ENCODE measurements at regions not wholly inside any gene's neighbourhood (a gene's known extent, or its start where the extent isn't known, plus 50 kb on each side); places are given as distances from the start of the nearest gene placed in this dataset.

- Mint-ChIP-seq H3K4me3 (ENCODE audit: unreplicated experiment) (no peak overlapping the region), H3K27me3 (ENCODE audit: unreplicated experiment) (peaks cover 1% of the 10 kb centered on the region), H3K4me1 (ENCODE audit: low read depth, unreplicated experiment) (no peaks in the 10 kb centered on the region), H3K36me3 (ENCODE audit: unreplicated experiment) (no peaks in the 10 kb centered on the region), H3K27ac (ENCODE audit: unreplicated experiment) (no peak overlapping the region), H3K9me3 (ENCODE audit: unreplicated experiment) (no peaks in the 10 kb centered on the region)
- DNase-seq, result no peak
- TF ChIP-seq CTCF (IDR thresholded peaks at IDR 0.05; ENCODE audit: partially characterized antibody, unreplicated experiment), result no peak
These were observed 1100.6 kb upstream of the CITED2 start for GRCh38 chr6:140475086-140475485.

- Mint-ChIP-seq H3K4me1 (ENCODE audit: low read depth, unreplicated experiment) (no peaks in the 10 kb centered on the region), H3K9me3 (ENCODE audit: unreplicated experiment) (no peaks in the 10 kb centered on the region), H3K36me3 (ENCODE audit: unreplicated experiment) (no peaks in the 10 kb centered on the region), H3K4me3 (ENCODE audit: unreplicated experiment) (no peak overlapping the region), H3K27me3 (ENCODE audit: unreplicated experiment) (no peaks in the 10 kb centered on the region), H3K27ac (ENCODE audit: unreplicated experiment) (no peak overlapping the region)
- TF ChIP-seq CTCF (IDR thresholded peaks at IDR 0.05; ENCODE audit: partially characterized antibody, unreplicated experiment), result no peak
- DNase-seq, result no peak
These were observed 1090.3 kb upstream of the CITED2 start for GRCh38 chr6:140464720-140465119.

- Mint-ChIP-seq H3K9me3 (ENCODE audit: unreplicated experiment) (no peaks in the 10 kb centered on the region), H3K4me3 (ENCODE audit: unreplicated experiment) (no peak overlapping the region), H3K4me1 (ENCODE audit: low read depth, unreplicated experiment) (no peaks in the 10 kb centered on the region), H3K36me3 (ENCODE audit: unreplicated experiment) (no peaks in the 10 kb centered on the region), H3K27ac (ENCODE audit: unreplicated experiment) (no peak overlapping the region), H3K27me3 (ENCODE audit: unreplicated experiment) (no peaks in the 10 kb centered on the region)
- no peak for DNase-seq
- no peak for TF ChIP-seq CTCF (IDR thresholded peaks at IDR 0.05; ENCODE audit: partially characterized antibody, unreplicated experiment)
These were observed 1088.9 kb upstream of the CITED2 start for GRCh38 chr6:140463312-140463710.

GRCh38 chr6:140462453-140463311 lies 1088.2 kb upstream of the CITED2 start:
- Mint-ChIP-seq H3K4me3 (ENCODE audit: unreplicated experiment) (no peak overlapping the region), H3K36me3 (ENCODE audit: unreplicated experiment) (no peaks in the 10 kb centered on the region), H3K27me3 (ENCODE audit: unreplicated experiment) (no peaks in the 10 kb centered on the region), H3K27ac (ENCODE audit: unreplicated experiment) (no peak overlapping the region), H3K4me1 (ENCODE audit: low read depth, unreplicated experiment) (no peaks in the 10 kb centered on the region), H3K9me3 (ENCODE audit: unreplicated experiment) (no peaks in the 10 kb centered on the region)
- no peak for TF ChIP-seq CTCF (IDR thresholded peaks at IDR 0.05; ENCODE audit: partially characterized antibody, unreplicated experiment)
- DNase-seq, result no peak

- no peaks in the 10 kb centered on the region for H3K27me3 Mint-ChIP-seq (ENCODE audit: unreplicated experiment)
- H3K4me3 Mint-ChIP-seq (ENCODE audit: unreplicated experiment), result no peak overlapping the region
- H3K4me1 Mint-ChIP-seq (ENCODE audit: low read depth, unreplicated experiment), result no peaks in the 10 kb centered on the region
- TF ChIP-seq CTCF (IDR thresholded peaks at IDR 0.05; ENCODE audit: partially characterized antibody, unreplicated experiment), result no peak
- no peak overlapping the region for H3K27ac Mint-ChIP-seq (ENCODE audit: unreplicated experiment)
- H3K9me3 Mint-ChIP-seq (ENCODE audit: unreplicated experiment), result no peaks in the 10 kb centered on the region
- DNase-seq, result no peak
- no peaks in the 10 kb centered on the region for H3K36me3 Mint-ChIP-seq (ENCODE audit: unreplicated experiment)
These were observed 1087.6 kb upstream of the CITED2 start for GRCh38 chr6:140462076-140462452.

Measured in glutamatergic neuron (in vitro differentiated cells).